ENCODE measurements at regions not wholly inside any gene's neighbourhood (a gene's known extent, or its start where the extent isn't known, plus 50 kb on each side); places are given as distances from the start of the nearest gene placed in this dataset.

DNA sequence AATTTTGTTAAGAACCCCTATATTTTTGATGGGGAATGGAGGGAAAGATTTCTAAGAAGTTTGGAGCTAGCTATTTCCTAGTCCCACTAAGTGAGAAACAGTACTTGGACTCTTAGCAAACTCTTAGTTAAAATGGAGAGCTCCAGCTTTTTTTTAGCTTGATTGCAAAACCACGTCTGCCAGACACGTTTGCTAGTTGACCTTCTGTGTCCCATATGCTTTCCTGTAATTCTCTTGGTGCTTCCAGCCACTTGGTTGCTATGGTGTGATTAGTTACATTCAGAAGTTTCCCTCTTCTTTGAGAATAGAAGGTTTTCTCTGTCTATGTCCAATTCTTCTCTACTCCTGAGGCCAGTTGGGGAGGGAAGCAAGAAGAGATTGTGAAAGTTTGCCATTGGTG is 417.0 kb upstream of the TLE4 start:
- TF ChIP-seq, protein P1, sequence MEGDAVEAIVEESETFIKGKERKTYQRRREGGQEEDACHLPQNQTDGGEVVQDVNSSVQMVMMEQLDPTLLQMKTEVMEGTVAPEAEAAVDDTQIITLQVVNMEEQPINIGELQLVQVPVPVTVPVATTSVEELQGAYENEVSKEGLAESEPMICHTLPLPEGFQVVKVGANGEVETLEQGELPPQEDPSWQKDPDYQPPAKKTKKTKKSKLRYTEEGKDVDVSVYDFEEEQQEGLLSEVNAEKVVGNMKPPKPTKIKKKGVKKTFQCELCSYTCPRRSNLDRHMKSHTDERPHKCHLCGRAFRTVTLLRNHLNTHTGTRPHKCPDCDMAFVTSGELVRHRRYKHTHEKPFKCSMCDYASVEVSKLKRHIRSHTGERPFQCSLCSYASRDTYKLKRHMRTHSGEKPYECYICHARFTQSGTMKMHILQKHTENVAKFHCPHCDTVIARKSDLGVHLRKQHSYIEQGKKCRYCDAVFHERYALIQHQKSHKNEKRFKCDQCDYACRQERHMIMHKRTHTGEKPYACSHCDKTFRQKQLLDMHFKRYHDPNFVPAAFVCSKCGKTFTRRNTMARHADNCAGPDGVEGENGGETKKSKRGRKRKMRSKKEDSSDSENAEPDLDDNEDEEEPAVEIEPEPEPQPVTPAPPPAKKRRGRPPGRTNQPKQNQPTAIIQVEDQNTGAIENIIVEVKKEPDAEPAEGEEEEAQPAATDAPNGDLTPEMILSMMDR (IDR thresholded peaks at IDR 0.05), result no peak
- TF ChIP-seq RNF2 (IDR thresholded peaks at IDR 0.05; ENCODE audit: borderline replicate concordance, low read depth), result no peak
- no peak for TF ChIP-seq ESRRA (IDR thresholded peaks at IDR 0.05; ENCODE audit: borderline replicate concordance, low read length)
- no peak for TF ChIP-seq RAD21 (conservative IDR thresholded peaks at IDR 0.05 in 1 of 2, IDR thresholded peaks at IDR 0.05 in 1 of 2)
- no peak for TF ChIP-seq KDM5A (IDR thresholded peaks at IDR 0.05)
- no peak for TF ChIP-seq EP300 (IDR thresholded peaks at IDR 0.05)
- no peak for TF ChIP-seq SMC3 (IDR thresholded peaks at IDR 0.05)
- TF ChIP-seq POLR2A (IDR thresholded peaks at IDR 0.05; ENCODE audit: low read length), result no peak
- no peak for TF ChIP-seq POLR2AphosphoS2 (conservative IDR thresholded peaks at IDR 0.05; ENCODE audit: low read length)
- no peak for TF ChIP-seq MAZ (IDR thresholded peaks at IDR 0.05; ENCODE audit: borderline replicate concordance, low read depth, low read length)
- TF ChIP-seq, protein P2, sequence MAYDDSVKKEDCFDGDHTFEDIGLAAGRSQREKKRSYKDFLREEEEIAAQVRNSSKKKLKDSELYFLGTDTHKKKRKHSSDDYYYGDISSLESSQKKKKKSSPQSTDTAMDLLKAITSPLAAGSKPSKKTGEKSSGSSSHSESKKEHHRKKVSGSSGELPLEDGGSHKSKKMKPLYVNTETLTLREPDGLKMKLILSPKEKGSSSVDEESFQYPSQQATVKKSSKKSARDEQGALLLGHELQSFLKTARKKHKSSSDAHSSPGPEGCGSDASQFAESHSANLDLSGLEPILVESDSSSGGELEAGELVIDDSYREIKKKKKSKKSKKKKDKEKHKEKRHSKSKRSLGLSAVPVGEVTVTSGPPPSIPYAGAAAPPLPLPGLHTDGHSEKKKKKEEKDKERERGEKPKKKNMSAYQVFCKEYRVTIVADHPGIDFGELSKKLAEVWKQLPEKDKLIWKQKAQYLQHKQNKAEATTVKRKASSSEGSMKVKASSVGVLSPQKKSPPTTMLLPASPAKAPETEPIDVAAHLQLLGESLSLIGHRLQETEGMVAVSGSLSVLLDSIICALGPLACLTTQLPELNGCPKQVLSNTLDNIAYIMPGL (CRISPR knock-in tag; IDR thresholded peaks at IDR 0.05; ENCODE audit: borderline replicate concordance), result no peak
- TF ChIP-seq CBX2 (IDR thresholded peaks at IDR 0.05; ENCODE audit: borderline replicate concordance, low read depth), result no peak
- TF ChIP-seq JUNB (IDR thresholded peaks at IDR 0.05), result no peak
- TF ChIP-seq, protein P3, sequence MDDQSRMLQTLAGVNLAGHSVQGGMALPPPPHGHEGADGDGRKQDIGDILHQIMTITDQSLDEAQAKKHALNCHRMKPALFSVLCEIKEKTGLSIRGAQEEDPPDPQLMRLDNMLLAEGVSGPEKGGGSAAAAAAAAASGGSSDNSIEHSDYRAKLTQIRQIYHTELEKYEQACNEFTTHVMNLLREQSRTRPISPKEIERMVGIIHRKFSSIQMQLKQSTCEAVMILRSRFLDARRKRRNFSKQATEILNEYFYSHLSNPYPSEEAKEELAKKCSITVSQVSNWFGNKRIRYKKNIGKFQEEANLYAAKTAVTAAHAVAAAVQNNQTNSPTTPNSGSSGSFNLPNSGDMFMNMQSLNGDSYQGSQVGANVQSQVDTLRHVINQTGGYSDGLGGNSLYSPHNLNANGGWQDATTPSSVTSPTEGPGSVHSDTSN (IDR thresholded peaks at IDR 0.05), result no peak
